22Rv1 (cell line): ENCODE measurements at regions not wholly inside any gene's neighbourhood (a gene's known extent, or its start where the extent isn't known, plus 50 kb on each side); places are given as distances from the start of the nearest gene placed in this dataset.

Experiments
- H3K27ac ChIP-seq: fragments of 450-650 bp; 2 replicates; pipeline ENCODE4 v1.5.1; 2017
- CTCF ChIP-seq: fragments of 450-650 bp; IDR thresholded peaks from 2 replicates; pipeline ENCODE4 v1.5.1; 2017; ENCODE audit warnings: mild to moderate bottlenecking
- ZFX ChIP-seq: fragments of 450-650 bp; IDR thresholded peaks from 2 replicates; pipeline ENCODE4 v1.6.1; 2017; ENCODE audit warnings: antibody characterized with exemption, borderline replicate concordance

GRCh38 chr5:141740885-141741284 lies 58.9 kb upstream of the ARAP3 start:
- TF ChIP-seq CTCF = no peak
- no peak for TF ChIP-seq ZFX
- H3K27ac ChIP-seq = no peak overlapping the region

GRCh38 chr5:141737535-141737934 lies 55.5 kb upstream of the ARAP3 start:
- no peak for TF ChIP-seq ZFX
- TF ChIP-seq CTCF = no peak
- H3K27ac ChIP-seq = no peak overlapping the region

GRCh38 chr5:141735823-141736222 lies 53.8 kb upstream of the ARAP3 start:
- no peak for TF ChIP-seq CTCF
- TF ChIP-seq ZFX = no peak
- H3K27ac ChIP-seq = no peak overlapping the region

GRCh38 chr5:141734501-141735229 lies 52.6 kb upstream of the ARAP3 start:
- no peak for TF ChIP-seq ZFX
- TF ChIP-seq CTCF = no peak

GRCh38 chr5:141733198-141733597 lies 51.2 kb upstream of the ARAP3 start:
- TF ChIP-seq ZFX = no peak
- TF ChIP-seq CTCF = no peak
- no peak overlapping the region for H3K27ac ChIP-seq

More at GRCh38 chr5:141734501-141735229, 52.6 kb upstream of the ARAP3 start:
- no peak overlapping the region for H3K27ac ChIP-seq

GRCh38 chr5:141732417-141732816 lies 50.4 kb upstream of the ARAP3 start:
- TF ChIP-seq CTCF (no peak), ZFX (no peak)
- no peak overlapping the region for H3K27ac ChIP-seq
